ENCODE measurements at regions not wholly inside any gene's neighbourhood (a gene's known extent, or its start where the extent isn't known, plus 50 kb on each side); places are given as distances from the start of the nearest gene placed in this dataset.

- TF ChIP-seq CTCF (IDR thresholded peaks at IDR 0.05): no peak
- TF ChIP-seq POLR2A (IDR thresholded peaks at IDR 0.05): no peak
Measured at GRCh38 chr3:30195352-30195751, 411.0 kb upstream of the TGFBR2 start.
